BJ (cell line): ENCODE measurements at regions not wholly inside any gene's neighbourhood (a gene's known extent, or its start where the extent isn't known, plus 50 kb on each side); places are given as distances from the start of the nearest gene placed in this dataset.

Experiments used
- CTCF ChIA-PET: fragments of 350-600 bp; formaldehyde crosslinking; extraction: SDS; loops from one replicate; lab custom pipeline; 2021; ENCODE audit warnings: antibody characterized with exemption, inconsistent platforms; lab: Yijun Ruan, JAX
- POLR2A ChIA-PET: fragments of 300-600 bp; sonication (Branson Sonifier 250); formaldehyde crosslinking; extraction: SDS; loops from one replicate; lab custom pipeline; 2021; ENCODE audit warnings: antibody characterized with exemption; lab: Charles Lee
- DNase-seq: peaks from one replicate; pipeline ENCODE4 v3.0.0-alpha.2; 2011; ENCODE audit warnings: low read depth
- H3K27me3 ChIP-seq: 2 replicates; pipeline ENCODE4 v1.6.0; 2011; ENCODE audit warnings: low read length; ENCODE audit not compliant: control insufficient read depth, insufficient read depth
- H3K36me3 ChIP-seq: 2 replicates; pipeline ENCODE4 v1.5.1; 2011; ENCODE audit warnings: low read length; ENCODE audit not compliant: control insufficient read depth, insufficient read depth
- H3K4me3 ChIP-seq: 2 replicates; pipeline ENCODE4 v1.5.1; 2011; ENCODE audit warnings: low read depth, mild to moderate bottlenecking, control low read depth, low read length
- TF ChIP-seq, protein P1 (sequence below): IDR thresholded peaks from 2 replicates; pipeline ENCODE4 v1.5.1; 2011; ENCODE audit warnings: low read depth, mild to moderate bottlenecking, control low read depth, inconsistent platforms, low read length, moderate library complexity; ENCODE audit not compliant: insufficient read depth

DNA sequence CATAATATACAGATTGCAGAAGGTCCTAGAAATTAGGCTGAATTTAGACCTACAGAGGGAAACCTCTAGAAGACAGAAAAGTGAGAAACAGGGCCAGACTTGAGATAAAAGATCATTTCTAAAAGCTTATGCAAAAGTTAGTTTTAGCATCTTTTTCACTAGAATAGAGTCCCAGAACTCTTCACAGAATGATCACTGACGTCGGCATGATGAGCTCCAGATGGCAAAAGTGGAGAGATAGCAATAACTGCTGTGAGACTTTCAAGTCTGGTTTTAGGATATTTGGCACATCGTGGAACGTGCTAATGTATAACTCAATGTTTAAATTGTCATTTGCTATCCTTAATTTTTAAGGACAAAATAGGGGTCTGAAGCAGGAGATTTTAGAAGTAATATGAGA lies 1050.7 kb upstream of the CELF4 start:
- POLR2A ChIA-PET, result no interaction called here
- H3K36me3 ChIP-seq, result no peaks in the 10 kb centered on the region
- no peak overlapping the region for H3K4me3 ChIP-seq
- no peaks in the 10 kb centered on the region for H3K27me3 ChIP-seq
- TF ChIP-seq, protein P1, sequence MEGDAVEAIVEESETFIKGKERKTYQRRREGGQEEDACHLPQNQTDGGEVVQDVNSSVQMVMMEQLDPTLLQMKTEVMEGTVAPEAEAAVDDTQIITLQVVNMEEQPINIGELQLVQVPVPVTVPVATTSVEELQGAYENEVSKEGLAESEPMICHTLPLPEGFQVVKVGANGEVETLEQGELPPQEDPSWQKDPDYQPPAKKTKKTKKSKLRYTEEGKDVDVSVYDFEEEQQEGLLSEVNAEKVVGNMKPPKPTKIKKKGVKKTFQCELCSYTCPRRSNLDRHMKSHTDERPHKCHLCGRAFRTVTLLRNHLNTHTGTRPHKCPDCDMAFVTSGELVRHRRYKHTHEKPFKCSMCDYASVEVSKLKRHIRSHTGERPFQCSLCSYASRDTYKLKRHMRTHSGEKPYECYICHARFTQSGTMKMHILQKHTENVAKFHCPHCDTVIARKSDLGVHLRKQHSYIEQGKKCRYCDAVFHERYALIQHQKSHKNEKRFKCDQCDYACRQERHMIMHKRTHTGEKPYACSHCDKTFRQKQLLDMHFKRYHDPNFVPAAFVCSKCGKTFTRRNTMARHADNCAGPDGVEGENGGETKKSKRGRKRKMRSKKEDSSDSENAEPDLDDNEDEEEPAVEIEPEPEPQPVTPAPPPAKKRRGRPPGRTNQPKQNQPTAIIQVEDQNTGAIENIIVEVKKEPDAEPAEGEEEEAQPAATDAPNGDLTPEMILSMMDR, result no peak
- CTCF ChIA-PET, result no interaction called here
- no peak for DNase-seq

DNA sequence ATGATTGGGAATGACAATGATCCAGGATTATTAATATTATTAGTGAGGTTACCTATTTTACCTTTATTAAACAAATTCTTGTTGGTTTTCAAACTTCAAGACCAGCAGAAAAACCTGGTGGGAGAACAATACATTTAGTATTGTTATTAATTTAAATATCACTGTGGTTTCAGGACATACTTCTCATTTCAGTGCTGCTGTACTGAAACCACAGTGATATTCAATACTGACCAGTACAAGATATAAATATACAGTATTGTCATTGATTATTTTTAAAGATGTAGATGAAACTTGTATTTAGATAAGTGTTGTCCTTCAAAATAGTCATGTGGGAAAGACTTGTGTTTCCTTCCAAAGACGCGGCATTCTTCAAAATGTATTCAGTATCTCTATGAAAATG lies 1047.3 kb upstream of the CELF4 start:
- H3K27me3 ChIP-seq, result no peaks in the 10 kb centered on the region
- CTCF ChIA-PET, result no interaction called here
- DNase-seq, result no peak
- POLR2A ChIA-PET, result no interaction called here
- no peak overlapping the region for H3K4me3 ChIP-seq
- no peaks in the 10 kb centered on the region for H3K36me3 ChIP-seq
- TF ChIP-seq, protein P1, result no peak

DNA sequence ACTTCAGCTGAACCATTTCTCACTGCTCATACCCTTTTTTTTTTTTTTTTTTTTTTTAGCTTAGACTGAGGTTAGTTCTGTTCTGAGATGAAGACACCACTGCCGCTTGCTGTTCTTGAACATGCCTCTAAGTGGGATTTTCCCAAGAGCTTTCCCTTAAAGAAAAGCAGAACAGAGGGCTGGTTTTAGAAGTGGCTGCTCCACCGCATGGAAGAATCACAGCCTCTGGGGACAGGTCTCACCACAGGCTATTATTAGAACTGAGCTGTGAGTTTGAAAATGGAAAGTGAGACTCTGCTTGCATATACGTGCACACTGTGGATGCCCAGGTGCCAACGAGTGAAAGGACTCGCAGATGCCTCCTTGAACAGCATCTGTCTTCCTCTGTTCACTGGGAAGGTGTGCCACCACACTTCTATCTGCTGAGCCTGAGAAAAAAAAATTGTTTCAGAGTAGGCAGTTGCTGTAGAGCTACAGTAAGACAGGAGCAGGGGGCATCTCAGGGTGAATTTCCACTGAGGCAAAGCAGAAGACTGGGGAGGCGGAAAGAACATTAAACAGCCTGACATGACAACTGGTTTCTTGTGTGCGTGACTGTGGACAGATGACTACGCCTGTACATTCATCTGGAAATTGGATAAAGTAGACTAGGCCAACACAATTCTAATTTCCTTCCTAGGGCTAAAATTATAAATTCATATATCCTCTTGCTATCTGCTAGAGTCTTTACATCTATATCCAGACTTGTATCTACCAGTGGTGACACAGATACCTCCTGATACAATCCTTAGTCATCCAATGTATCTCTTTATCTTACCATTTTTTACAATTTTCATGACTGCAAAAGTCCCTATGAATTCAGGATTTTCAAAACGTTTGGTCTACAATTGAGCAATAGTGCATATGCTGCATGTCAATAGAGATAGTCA lies 1045.7 kb upstream of the CELF4 start:
- Histone ChIP-seq H3K4me3 (no peak overlapping the region), H3K36me3 (no peaks in the 10 kb centered on the region), H3K27me3 (no peaks in the 10 kb centered on the region)
- ChIA-PET CTCF (no interaction called here), POLR2A (no interaction called here)
- DNase-seq, result no peak
- TF ChIP-seq, protein P1, result no peak

DNA sequence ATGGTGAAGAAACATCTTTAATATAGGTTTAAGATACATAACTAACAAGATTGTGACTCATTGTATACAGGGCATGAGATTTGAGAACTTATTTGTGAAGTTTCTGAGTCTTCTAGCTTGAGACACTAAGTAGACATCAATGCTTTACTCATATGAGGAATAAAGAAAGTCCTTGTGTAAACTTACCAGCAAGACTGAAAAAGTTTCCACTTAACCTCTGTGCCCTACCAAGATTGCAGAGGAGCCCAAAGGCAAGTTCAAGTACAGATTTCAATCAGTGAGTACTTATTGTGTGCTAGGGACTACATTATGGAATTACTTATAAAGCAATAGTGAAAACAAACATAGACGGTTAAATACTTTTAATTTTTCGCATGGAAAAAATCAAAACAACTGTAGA lies 1041.2 kb upstream of the CELF4 start:
- ChIA-PET POLR2A (no interaction called here), CTCF (no interaction called here)
- no peaks in the 10 kb centered on the region for H3K36me3 ChIP-seq
- TF ChIP-seq, protein P1, result no peak
- no peak overlapping the region for H3K4me3 ChIP-seq
- DNase-seq, result no peak
- H3K27me3 ChIP-seq, result no peaks in the 10 kb centered on the region

DNA sequence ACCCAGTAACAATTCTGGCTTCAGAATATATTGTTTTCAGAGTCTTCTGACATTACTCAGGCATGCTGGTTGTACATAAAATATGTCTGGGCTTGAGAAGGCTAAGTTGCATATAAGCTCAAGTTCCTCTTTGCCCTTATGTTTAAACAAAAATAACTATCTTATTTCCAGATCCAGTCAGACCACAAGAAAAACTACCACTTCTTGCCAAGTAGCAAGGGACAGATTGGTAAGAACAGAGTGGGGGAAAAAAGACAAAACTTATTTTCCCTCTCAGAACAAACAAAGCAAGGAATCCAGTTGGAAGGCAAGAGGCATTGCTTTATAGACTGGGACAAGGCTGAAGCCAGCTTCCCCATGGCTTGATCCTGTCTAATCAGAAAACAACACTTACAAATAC lies 1036.7 kb upstream of the CELF4 start:
- POLR2A ChIA-PET, result no interaction called here
- CTCF ChIA-PET, result no interaction called here
- no peak for DNase-seq
- TF ChIP-seq, protein P1, result no peak
- Histone ChIP-seq H3K27me3 (no peaks in the 10 kb centered on the region), H3K4me3 (no peak overlapping the region), H3K36me3 (no peaks in the 10 kb centered on the region)
